GM10248 (cell line): ENCODE measurements at regions not wholly inside any gene's neighbourhood (a gene's known extent, or its start where the extent isn't known, plus 50 kb on each side); places are given as distances from the start of the nearest gene placed in this dataset.

Experiments used
- CTCF ChIA-PET: fragments of 300-600 bp; sonication (Branson Sonifier 250); formaldehyde crosslinking; extraction: SDS; loops from one replicate; lab custom pipeline; 2021; ENCODE audit warnings: antibody characterized with exemption; lab: Yijun Ruan, JAX
- POLR2A ChIA-PET: fragments of 350-650 bp; sonication (Branson Sonifier 250); formaldehyde crosslinking; extraction: SDS; loops from one replicate; lab custom pipeline; 2020; ENCODE audit warnings: antibody characterized with exemption; lab: Yijun Ruan, JAX
- DNase-seq: peaks from one replicate; pipeline ENCODE4 v3.0.0; 2012; ENCODE audit errors: extremely low spot score
- TF ChIP-seq, protein P1 (sequence below): IDR thresholded peaks from 2 replicates; pipeline ENCODE4 v1.5.1; 2012; ENCODE audit warnings: mild to moderate bottlenecking, low read depth; ENCODE audit errors: extremely low read depth, missing control alignments, control extremely low read depth

- TF ChIP-seq, protein P1, sequence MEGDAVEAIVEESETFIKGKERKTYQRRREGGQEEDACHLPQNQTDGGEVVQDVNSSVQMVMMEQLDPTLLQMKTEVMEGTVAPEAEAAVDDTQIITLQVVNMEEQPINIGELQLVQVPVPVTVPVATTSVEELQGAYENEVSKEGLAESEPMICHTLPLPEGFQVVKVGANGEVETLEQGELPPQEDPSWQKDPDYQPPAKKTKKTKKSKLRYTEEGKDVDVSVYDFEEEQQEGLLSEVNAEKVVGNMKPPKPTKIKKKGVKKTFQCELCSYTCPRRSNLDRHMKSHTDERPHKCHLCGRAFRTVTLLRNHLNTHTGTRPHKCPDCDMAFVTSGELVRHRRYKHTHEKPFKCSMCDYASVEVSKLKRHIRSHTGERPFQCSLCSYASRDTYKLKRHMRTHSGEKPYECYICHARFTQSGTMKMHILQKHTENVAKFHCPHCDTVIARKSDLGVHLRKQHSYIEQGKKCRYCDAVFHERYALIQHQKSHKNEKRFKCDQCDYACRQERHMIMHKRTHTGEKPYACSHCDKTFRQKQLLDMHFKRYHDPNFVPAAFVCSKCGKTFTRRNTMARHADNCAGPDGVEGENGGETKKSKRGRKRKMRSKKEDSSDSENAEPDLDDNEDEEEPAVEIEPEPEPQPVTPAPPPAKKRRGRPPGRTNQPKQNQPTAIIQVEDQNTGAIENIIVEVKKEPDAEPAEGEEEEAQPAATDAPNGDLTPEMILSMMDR: no peak
- no peak for DNase-seq
- ChIA-PET CTCF (interaction anchor here (0.8 to 1.3 kb wide), 3 partner anchors 12 to 25 kb away, joined by 3 to 4 read pairs (median 3); no protein-coding TSS in a partner anchor), POLR2A (no interaction called here)
Measured at GRCh38 chr21:43340491-43341377, 86.2 kb downstream of the SIK1 start.

DNA sequence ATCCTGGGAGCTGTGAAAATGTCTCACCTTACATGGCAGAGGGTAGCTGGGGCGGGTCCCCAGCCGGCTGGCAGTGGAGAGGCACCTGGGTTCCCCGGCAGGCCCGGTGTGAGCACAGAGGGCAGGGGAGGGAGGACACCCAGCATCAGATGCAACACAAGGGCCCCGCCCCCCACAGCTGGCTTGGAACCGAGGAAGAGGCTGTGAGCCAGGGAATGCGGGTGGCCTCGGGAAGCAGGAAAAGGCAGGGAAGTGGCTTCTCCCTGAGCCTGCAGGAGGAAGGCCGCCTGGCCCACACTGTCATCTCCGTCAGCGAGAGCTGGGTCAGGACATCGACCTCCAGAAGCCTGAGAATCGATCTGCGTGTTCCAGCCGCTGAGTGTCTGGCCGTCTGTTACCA, 87.3 kb downstream of the SIK1 start:
- TF ChIP-seq, protein P1: no peak
- ChIA-PET POLR2A (no interaction called here), CTCF (no interaction called here)
- DNase-seq: no peak

GRCh38 chr21:43338951-43339350, 88.0 kb downstream of the SIK1 start:
- CTCF ChIA-PET: no interaction called here
- POLR2A ChIA-PET: no interaction called here
- no peak for DNase-seq
- TF ChIP-seq, protein P1: no peak

GRCh38 chr21:43337901-43338655, 88.9 kb downstream of the SIK1 start:
- POLR2A ChIA-PET: no interaction called here
- DNase-seq: no peak
- TF ChIP-seq, protein P1: no peak
- CTCF ChIA-PET: no interaction called here

DNA sequence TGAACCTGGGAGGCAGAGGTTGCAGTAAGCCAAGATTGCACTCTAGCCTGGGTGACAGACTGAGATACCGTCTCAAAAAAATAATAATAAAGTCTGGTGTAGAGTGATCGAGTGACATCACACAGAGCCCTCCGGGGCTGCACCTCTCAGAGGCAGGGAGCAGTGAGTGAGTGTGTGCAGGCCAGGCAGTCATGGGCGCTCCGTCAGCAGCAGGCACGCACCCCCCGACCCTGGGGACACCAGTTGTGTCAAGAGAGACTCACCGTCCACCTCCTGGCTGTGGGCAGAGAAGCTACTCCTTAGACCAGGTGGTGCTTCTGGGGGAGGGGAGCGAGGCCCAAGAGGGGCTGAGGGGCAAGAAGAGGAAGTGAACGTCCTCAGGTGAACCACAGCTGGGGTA, 91.8 kb downstream of the SIK1 start:
- TF ChIP-seq, protein P1: no peak
- ChIA-PET POLR2A (no interaction called here), CTCF (no interaction called here)
- no peak for DNase-seq

DNA sequence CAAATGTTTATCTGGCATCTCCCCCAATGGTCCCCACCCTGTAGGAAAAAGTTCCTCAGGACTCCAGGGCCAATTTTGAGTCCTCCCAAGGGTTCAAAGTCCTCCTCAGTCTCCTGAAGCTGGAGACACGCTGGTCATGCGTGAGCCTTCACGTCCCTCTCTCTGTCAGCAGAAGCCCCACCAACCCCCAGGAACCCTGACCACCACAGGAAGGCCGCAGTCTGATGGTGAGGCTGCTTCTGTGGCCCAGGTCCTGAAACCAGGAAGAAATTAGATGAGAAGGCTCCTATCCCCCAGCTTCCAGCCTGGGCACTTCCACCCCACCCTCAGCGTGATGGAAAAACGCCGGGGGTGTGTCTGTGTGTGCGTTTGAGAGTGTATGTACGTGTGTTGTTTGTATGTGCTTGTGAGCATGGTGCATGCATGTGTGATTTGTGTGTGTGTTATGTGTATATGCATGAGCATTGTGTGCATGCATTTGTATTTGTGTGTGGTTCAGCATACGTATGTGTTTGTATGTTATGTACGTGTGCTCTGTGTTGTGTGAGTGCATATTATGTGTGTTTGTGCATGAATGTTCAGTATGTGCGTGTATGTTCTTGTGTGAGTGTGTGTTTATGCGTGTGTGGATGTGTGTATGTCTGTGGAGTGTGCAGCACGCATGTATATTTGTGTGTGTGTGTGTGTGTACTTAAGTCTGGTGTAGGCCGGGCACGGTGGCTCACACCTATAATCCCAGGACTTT, 92.5 kb downstream of the SIK1 start:
- POLR2A ChIA-PET: no interaction called here
- no peak for DNase-seq
- TF ChIP-seq, protein P1: no peak
- CTCF ChIA-PET: no interaction called here
